ENCODE measurements at regions not wholly inside any gene's neighbourhood (a gene's known extent, or its start where the extent isn't known, plus 50 kb on each side); places are given as distances from the start of the nearest gene placed in this dataset.

GRCh38 chr5:142508591-142508990 lies 177.3 kb downstream of the FGF1 start:
- no peak for DNase-seq (ENCODE audit: low read depth)

GRCh38 chr5:142507531-142508372 lies 178.1 kb downstream of the FGF1 start:
- no peak for DNase-seq (ENCODE audit: low read depth)

GRCh38 chr5:142506756-142507155 lies 179.1 kb downstream of the FGF1 start:
- no peak for DNase-seq (ENCODE audit: low read depth)

- no peak for DNase-seq (ENCODE audit: low read depth)
Observed at GRCh38 chr5:142506046-142506445, 179.8 kb downstream of the FGF1 start.

GRCh38 chr5:142501890-142502289 lies 177.1 kb upstream of the SPRY4 start:
- no peak for DNase-seq (ENCODE audit: low read depth)

- DNase-seq (ENCODE audit: low read depth) = no peak
Observed at GRCh38 chr5:142500227-142500905, 175.5 kb upstream of the SPRY4 start.

- no peak for DNase-seq (ENCODE audit: low read depth)
Observed at GRCh38 chr5:142499591-142500226, 174.9 kb upstream of the SPRY4 start.

- no peak for DNase-seq (ENCODE audit: low read depth)
Observed at GRCh38 chr5:142498298-142498697, 173.5 kb upstream of the SPRY4 start.

- no peak for DNase-seq (ENCODE audit: low read depth)
Observed at GRCh38 chr5:142495531-142495930, 170.7 kb upstream of the SPRY4 start.

- DNase-seq (ENCODE audit: low read depth) = no peak
Observed at GRCh38 chr5:142493875-142494518, 169.2 kb upstream of the SPRY4 start.

- no peak for DNase-seq (ENCODE audit: low read depth)
Observed at GRCh38 chr5:142492781-142493281, 168.0 kb upstream of the SPRY4 start.

GRCh38 chr5:142491679-142492078 lies 166.9 kb upstream of the SPRY4 start:
- DNase-seq (ENCODE audit: low read depth) = no peak

- DNase-seq (ENCODE audit: low read depth) = no peak
Observed at GRCh38 chr5:142491270-142491669, 166.4 kb upstream of the SPRY4 start.

GRCh38 chr5:142486581-142486980 lies 161.8 kb upstream of the SPRY4 start:
- no peak for DNase-seq (ENCODE audit: low read depth)

- no peak for DNase-seq (ENCODE audit: low read depth)
Observed at GRCh38 chr5:142486020-142486419, 161.2 kb upstream of the SPRY4 start.

- DNase-seq (ENCODE audit: low read depth) = no peak
Observed at GRCh38 chr5:142484821-142485387, 160.1 kb upstream of the SPRY4 start.

GRCh38 chr5:142482207-142482606 lies 157.4 kb upstream of the SPRY4 start:
- no peak for DNase-seq (ENCODE audit: low read depth)

- no peak for DNase-seq (ENCODE audit: low read depth)
Observed at GRCh38 chr5:142481410-142481809, 156.6 kb upstream of the SPRY4 start.

- no peak for DNase-seq (ENCODE audit: low read depth)
Observed at GRCh38 chr5:142479854-142480519, 155.2 kb upstream of the SPRY4 start.

GRCh38 chr5:142479150-142479549 lies 154.3 kb upstream of the SPRY4 start:
- DNase-seq (ENCODE audit: low read depth) = no peak

GRCh38 chr5:142478113-142478512 lies 153.3 kb upstream of the SPRY4 start:
- no peak for DNase-seq (ENCODE audit: low read depth)
